ENCODE measurements at regions not wholly inside any gene's neighbourhood (a gene's known extent, or its start where the extent isn't known, plus 50 kb on each side); places are given as distances from the start of the nearest gene placed in this dataset.

GRCh38 chr2:103738108-103738507, 976.3 kb downstream of the TMEM182 start:
- Histone ChIP-seq H3K4me1 (ENCODE audit: control insufficient read depth in 1 of 2, insufficient read depth in 2 of 2, low read length in 2 of 2) (no peaks in the 10 kb centered on the region), H3K27ac (ENCODE audit: low read depth, low read length) (no peak overlapping the region), H3K27me3 (ENCODE audit: insufficient read depth, low read length) (no peaks in the 10 kb centered on the region), H3K4me2 (ENCODE audit: low read length) (no peak overlapping the region), H3K79me2 (ENCODE audit: insufficient read depth, low read length) (no peaks in the 10 kb centered on the region), H2AFZ (ENCODE audit: low read depth, low read length, poor library complexity, severe bottlenecking) (no peak overlapping the region), H3K9me2 (ENCODE audit: insufficient read depth) (no peaks in the 10 kb centered on the region), H3K9ac (ENCODE audit: low read length) (no peak overlapping the region), H3K36me3 (ENCODE audit: control insufficient read depth in 1 of 2, insufficient read depth in 2 of 2, low read length in 2 of 2) (no peaks in the 10 kb centered on the region), H4K20me1 (ENCODE audit: insufficient read depth) (no peaks in the 10 kb centered on the region), H3K9me3 (ENCODE audit: control insufficient read depth in 1 of 2, insufficient read depth in 1 of 2, low read depth in 1 of 2, low read length in 2 of 2) (peaks cover 14 to 26% of the 10 kb centered on the region in 2 experiments; a peak in 2 of 4 replicates), H3K4me3 (replicated peaks in 1 of 2; ENCODE audit: low read depth in 1 of 2, low read length in 2 of 2) (no peak overlapping the region)
- ATAC-seq (no peak), DNase-seq (ENCODE audit: low read depth, low spot score) (no peak)
- POLR2A ChIA-PET, result no interaction called here
- RAD21 ChIA-PET (ENCODE audit: low non-redundant PET in 1 of 2, low total read pairs in 2 of 2, uncharacterized antibody in 2 of 2, unreplicated experiment in 2 of 2), result no interaction called here
- CTCF ChIA-PET, result no interaction called here
- no TSS peak for BruUV-seq (replicated peaks)
- intact Hi-C loops (cut with micrococcal nuclease), result no loop called here
- no peak for TF ChIP-seq CTCF (IDR thresholded peaks at IDR 0.05 in 2 of 3, conservative IDR thresholded peaks at IDR 0.05 in 1 of 3; ENCODE audit: borderline replicate concordance in 1 of 3, insufficient read depth in 1 of 3, low read depth in 2 of 3, low read length in 2 of 3)
- no peak for TF ChIP-seq ATF3 (IDR thresholded peaks at IDR 0.05)
- TF ChIP-seq CBX3 (IDR thresholded peaks at IDR 0.05; ENCODE audit: low read depth), result no peak
- no peak for TF ChIP-seq SP1 (IDR thresholded peaks at IDR 0.05; ENCODE audit: low read depth)
- no peak for TF ChIP-seq MAX (IDR thresholded peaks at IDR 0.05)
- TF ChIP-seq EZH2phosphoT487 (IDR thresholded peaks at IDR 0.05; ENCODE audit: borderline replicate concordance), result no peak
- TF ChIP-seq EZH2 (IDR thresholded peaks at IDR 0.05), result no peak
- no peak for TF ChIP-seq RAD21 (IDR thresholded peaks at IDR 0.05; ENCODE audit: low read depth)
- TF ChIP-seq CEBPB (IDR thresholded peaks at IDR 0.05; ENCODE audit: low read depth), result no peak
- no peak for TF ChIP-seq ZNF274 (IDR thresholded peaks at IDR 0.05; ENCODE audit: low read depth, low read length)
- TF ChIP-seq TCF7L2 (IDR thresholded peaks at IDR 0.05; ENCODE audit: borderline replicate concordance, extremely low read depth, insufficient read depth, insufficient read length), result no peak
- TF ChIP-seq FOSL1 (IDR thresholded peaks at IDR 0.05; ENCODE audit: low read depth), result no peak
- TF ChIP-seq ZBTB33 (IDR thresholded peaks at IDR 0.05; ENCODE audit: extremely low read depth, insufficient replicate concordance, low read length), result no peak
- TF ChIP-seq, protein P1, sequence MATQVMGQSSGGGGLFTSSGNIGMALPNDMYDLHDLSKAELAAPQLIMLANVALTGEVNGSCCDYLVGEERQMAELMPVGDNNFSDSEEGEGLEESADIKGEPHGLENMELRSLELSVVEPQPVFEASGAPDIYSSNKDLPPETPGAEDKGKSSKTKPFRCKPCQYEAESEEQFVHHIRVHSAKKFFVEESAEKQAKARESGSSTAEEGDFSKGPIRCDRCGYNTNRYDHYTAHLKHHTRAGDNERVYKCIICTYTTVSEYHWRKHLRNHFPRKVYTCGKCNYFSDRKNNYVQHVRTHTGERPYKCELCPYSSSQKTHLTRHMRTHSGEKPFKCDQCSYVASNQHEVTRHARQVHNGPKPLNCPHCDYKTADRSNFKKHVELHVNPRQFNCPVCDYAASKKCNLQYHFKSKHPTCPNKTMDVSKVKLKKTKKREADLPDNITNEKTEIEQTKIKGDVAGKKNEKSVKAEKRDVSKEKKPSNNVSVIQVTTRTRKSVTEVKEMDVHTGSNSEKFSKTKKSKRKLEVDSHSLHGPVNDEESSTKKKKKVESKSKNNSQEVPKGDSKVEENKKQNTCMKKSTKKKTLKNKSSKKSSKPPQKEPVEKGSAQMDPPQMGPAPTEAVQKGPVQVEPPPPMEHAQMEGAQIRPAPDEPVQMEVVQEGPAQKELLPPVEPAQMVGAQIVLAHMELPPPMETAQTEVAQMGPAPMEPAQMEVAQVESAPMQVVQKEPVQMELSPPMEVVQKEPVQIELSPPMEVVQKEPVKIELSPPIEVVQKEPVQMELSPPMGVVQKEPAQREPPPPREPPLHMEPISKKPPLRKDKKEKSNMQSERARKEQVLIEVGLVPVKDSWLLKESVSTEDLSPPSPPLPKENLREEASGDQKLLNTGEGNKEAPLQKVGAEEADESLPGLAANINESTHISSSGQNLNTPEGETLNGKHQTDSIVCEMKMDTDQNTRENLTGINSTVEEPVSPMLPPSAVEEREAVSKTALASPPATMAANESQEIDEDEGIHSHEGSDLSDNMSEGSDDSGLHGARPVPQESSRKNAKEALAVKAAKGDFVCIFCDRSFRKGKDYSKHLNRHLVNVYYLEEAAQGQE (IDR thresholded peaks at IDR 0.05; ENCODE audit: low read depth), result no peak
- TF ChIP-seq POLR2A (IDR thresholded peaks at IDR 0.05; ENCODE audit: borderline replicate concordance, extremely low read depth, insufficient read depth, insufficient read length), result no peak
